HCT116 (cell line): ENCODE measurements at regions not wholly inside any gene's neighbourhood (a gene's known extent, or its start where the extent isn't known, plus 50 kb on each side); places are given as distances from the start of the nearest gene placed in this dataset.

Experiments
- ATAC-seq: fragments of 200-7000 bp; cut with Tn5 transposase; 2 replicates; pipeline ENCODE4 v1.9.1; 2020; ENCODE audit warnings: mild to moderate bottlenecking, moderate library complexity
- BruUV-seq: library from RNA; stranded (reverse); fragments of 400-500 nt; replicated peaks from 2 replicates; lab custom pipeline; 2021; lab: Mats Ljungman, UMichigan
- CTCF ChIA-PET: fragments of 300-600 bp; sonication (Branson Sonifier 250); formaldehyde crosslinking; loops from one replicate; lab custom pipeline; 2021; ENCODE audit warnings: antibody characterized with exemption; lab: Charles Lee
- POLR2A ChIA-PET: fragments of 300-600, 350-600 bp; sonication (Branson Sonifier 250); formaldehyde crosslinking; loops from one replicate; lab custom pipeline; 2021; ENCODE audit warnings: antibody characterized with exemption; lab: Charles Lee
- RAD21 ChIA-PET, 2 experiments: fragments of 300-600 bp; sonication (Branson Sonifier 250); formaldehyde crosslinking; loops; one replicate each; lab custom pipeline; 2023; ENCODE audit warnings: low total read pairs in 2 of 2; ENCODE audit not compliant: uncharacterized antibody in 2 of 2, unreplicated experiment in 2 of 2, low non-redundant PET in 1 of 2; lab: Charles Lee
- DNase-seq: peaks from one replicate; pipeline ENCODE4 v3.0.0-alpha.2; 2010; ENCODE audit warnings: low read depth, low spot score
- H2AFZ ChIP-seq: fragments of 200-600 bp; shearing (Covaris generic), sonication (generic); 2 replicates; pipeline ENCODE4 v1.6.1; 2017; ENCODE audit warnings: low read depth, mixed run types, mixed read lengths, antibody characterized with exemption, low read length; ENCODE audit not compliant: poor library complexity, severe bottlenecking
- H3K27ac ChIP-seq: 2 replicates; pipeline ENCODE4 v1.5.1; 2012; ENCODE audit warnings: low read depth, low read length
- H3K27me3 ChIP-seq: fragments of 200-600 bp; sonication (generic); 2 replicates; pipeline ENCODE4 v1.6.1; 2016; ENCODE audit warnings: mixed run types, low read length, mixed read lengths; ENCODE audit not compliant: insufficient read depth
- H3K36me3 ChIP-seq, 2 experiments: fragments of 200-500 bp in 1 of 2; fragments of 200-600 bp in 1 of 2; sonication (Bioruptor generic) in 1 of 2; sonication (generic) in 1 of 2; 2 replicates each; pipeline versions ENCODE4 v1.5.1 to v1.6.1; 2014 to 2016; ENCODE audit warnings: low read length in 2 of 2, inconsistent platforms in 1 of 2, mixed read lengths in 1 of 2, mixed run types in 1 of 2; ENCODE audit not compliant: insufficient read depth in 2 of 2, control insufficient read depth in 1 of 2
- H3K4me1 ChIP-seq, 2 experiments: fragments of 200-600 bp in 1 of 2; sonication (generic) in 1 of 2; 2 replicates each; pipeline versions ENCODE4 v1.5.1 to v1.6.1; 2012 to 2017; ENCODE audit warnings: low read length in 2 of 2, inconsistent platforms in 1 of 2, mild to moderate bottlenecking in 1 of 2, mixed read lengths in 1 of 2, mixed run types in 1 of 2, moderate library complexity in 1 of 2; ENCODE audit not compliant: insufficient read depth in 2 of 2, control insufficient read depth in 1 of 2
- H3K4me2 ChIP-seq: fragments of 200-600 bp; sonication (generic); 2 replicates; pipeline ENCODE4 v1.6.1; 2017; ENCODE audit warnings: mixed run types, low read length, mixed read lengths
- H3K4me3 ChIP-seq, 2 experiments: fragments of 200-600 bp in 1 of 2; sonication (generic) in 1 of 2; replicated peaks in 1 of 2; 2 replicates each; pipeline ENCODE4 v1.5.1; 2011 to 2016; ENCODE audit warnings: low read length in 2 of 2, control low read depth in 1 of 2, low read depth in 1 of 2, mild to moderate bottlenecking in 1 of 2, mixed read lengths in 1 of 2, mixed run types in 1 of 2
- H3K79me2 ChIP-seq: fragments of 200-600 bp; sonication (generic); 2 replicates; pipeline ENCODE4 v1.6.1; 2017; ENCODE audit warnings: mild to moderate bottlenecking, mixed run types, low read length, moderate library complexity, mixed read lengths; ENCODE audit not compliant: insufficient read depth
- H3K9ac ChIP-seq: fragments of 200-600 bp; sonication (generic); 2 replicates; pipeline ENCODE4 v1.6.1; 2016; ENCODE audit warnings: low read length, mixed read lengths
- H3K9me2 ChIP-seq: fragments of 200-600 bp; sonication (generic), shearing (Covaris generic); 2 replicates; pipeline ENCODE4 v1.6.1; 2017; ENCODE audit warnings: mixed run types, mild to moderate bottlenecking, moderate library complexity; ENCODE audit not compliant: insufficient read depth
- H3K9me3 ChIP-seq, 2 experiments: fragments of 200-500 bp in 1 of 2; fragments of 200-600 bp in 1 of 2; sonication (Bioruptor generic) in 1 of 2; sonication (generic) in 1 of 2; 2 replicates each; pipeline ENCODE4 v1.6.1; 2014 to 2017; ENCODE audit warnings: low read length in 2 of 2, mixed read lengths in 2 of 2, inconsistent platforms in 1 of 2, low read depth in 1 of 2, mild to moderate bottlenecking in 1 of 2, mixed run types in 1 of 2, moderate library complexity in 1 of 2; ENCODE audit not compliant: control insufficient read depth in 1 of 2, insufficient read depth in 1 of 2
- H4K20me1 ChIP-seq: fragments of 200-600 bp; sonication (generic), shearing (Covaris generic); 2 replicates; pipeline ENCODE4 v1.6.1; 2017; ENCODE audit warnings: mixed run types, mild to moderate bottlenecking, moderate library complexity; ENCODE audit not compliant: insufficient read depth
- CBX3 ChIP-seq: IDR thresholded peaks from 2 replicates; pipeline ENCODE4 v1.6.1; 2012; ENCODE audit warnings: low read depth
- CEBPB ChIP-seq: IDR thresholded peaks from 2 replicates; pipeline ENCODE4 v1.6.1; 2012; ENCODE audit warnings: low read depth
- EGR1 ChIP-seq: IDR thresholded peaks from 2 replicates; pipeline ENCODE4 v1.6.1; 2012; ENCODE audit warnings: low read depth
- EZH2phosphoT487 ChIP-seq: fragments of 200-600 bp; IDR thresholded peaks from 2 replicates; pipeline ENCODE4 v1.6.1; 2018; ENCODE audit warnings: antibody characterized with exemption, borderline replicate concordance
- FOSL1 ChIP-seq: IDR thresholded peaks from 2 replicates; pipeline ENCODE4 v1.6.1; 2012; ENCODE audit warnings: low read depth
- JUND ChIP-seq: IDR thresholded peaks from 2 replicates; pipeline ENCODE4 v1.6.1; 2012
- POLR2A ChIP-seq: IDR thresholded peaks from 2 replicates; pipeline ENCODE4 v1.7.0; 2011; ENCODE audit warnings: borderline replicate concordance; ENCODE audit not compliant: insufficient read depth, insufficient read length; ENCODE audit errors: extremely low read depth
- POLR2AphosphoS5 ChIP-seq: IDR thresholded peaks from 2 replicates; pipeline ENCODE4 v1.6.1; 2011; ENCODE audit warnings: mild to moderate bottlenecking, low read depth, low read length, moderate library complexity
- RAD21 ChIP-seq: IDR thresholded peaks from 2 replicates; pipeline ENCODE4 v1.6.1; 2012; ENCODE audit warnings: low read depth, mild to moderate bottlenecking
- SRF ChIP-seq: IDR thresholded peaks from 2 replicates; pipeline ENCODE4 v1.6.1; 2012; ENCODE audit warnings: low read depth
- TCF7L2 ChIP-seq: IDR thresholded peaks from 2 replicates; pipeline ENCODE4 v1.7.0; 2011; ENCODE audit warnings: borderline replicate concordance, inconsistent platforms; ENCODE audit not compliant: insufficient read depth, insufficient read length; ENCODE audit errors: extremely low read depth
- ZFX ChIP-seq: fragments of 450-650 bp; IDR thresholded peaks from 2 replicates; pipeline ENCODE4 v1.6.1; 2017
- ZNF274 ChIP-seq: fragments of 200-500 bp; sonication (Bioruptor generic); IDR thresholded peaks from 2 replicates; pipeline ENCODE4 v1.6.1; 2014; ENCODE audit warnings: mild to moderate bottlenecking, low read depth, low read length, inconsistent platforms
- intact Hi-C: fragments of 100-400 bp; cut with micrococcal nuclease; formaldehyde crosslinking; loops from 2 replicates; pipeline ENCODE4 v1.10.0; 2022
- TF ChIP-seq, protein P1 (sequence below): IDR thresholded peaks from 2 replicates; pipeline ENCODE4 v1.6.1; 2011; ENCODE audit warnings: mild to moderate bottlenecking, low read length, moderate library complexity; ENCODE audit not compliant: insufficient replicate concordance; ENCODE audit errors: extremely low read depth
- TF ChIP-seq, protein P2 (sequence below): IDR thresholded peaks from 2 replicates; pipeline ENCODE4 v1.6.1; 2012; ENCODE audit warnings: low read depth

- no TSS peak for BruUV-seq
- DNase-seq (no peak), ATAC-seq (no peak)
- Histone ChIP-seq H3K9ac (no peak overlapping the region), H3K79me2 (no peaks in the 10 kb centered on the region), H3K4me2 (no peak overlapping the region), H4K20me1 (no peaks in the 10 kb centered on the region), H3K4me3 (no peak overlapping the region), H3K4me1 (no peaks in the 10 kb centered on the region), H2AFZ (no peak overlapping the region), H3K9me3 (no peaks in the 10 kb centered on the region), H3K27me3 (no peaks in the 10 kb centered on the region), H3K36me3 (no peaks in the 10 kb centered on the region), H3K9me2 (no peaks in the 10 kb centered on the region)
- POLR2A ChIA-PET: no interaction called here
- CTCF ChIA-PET: interaction anchor here (1.6 kb wide), 1 partner anchor 13 kb away, joined by 5 read pairs; no protein-coding TSS in a partner anchor
- RAD21 ChIA-PET: no interaction called here
- TF ChIP-seq FOSL1 (no peak), CBX3 (no peak), POLR2AphosphoS5 (no peak), JUND (no peak), ZNF274 (no peak), ZFX (no peak), SRF (no peak), EGR1 (no peak), RAD21 (no peak), POLR2A (no peak), CEBPB (no peak), EZH2phosphoT487 (no peak), TCF7L2 (no peak)
- TF ChIP-seq, protein P1, sequence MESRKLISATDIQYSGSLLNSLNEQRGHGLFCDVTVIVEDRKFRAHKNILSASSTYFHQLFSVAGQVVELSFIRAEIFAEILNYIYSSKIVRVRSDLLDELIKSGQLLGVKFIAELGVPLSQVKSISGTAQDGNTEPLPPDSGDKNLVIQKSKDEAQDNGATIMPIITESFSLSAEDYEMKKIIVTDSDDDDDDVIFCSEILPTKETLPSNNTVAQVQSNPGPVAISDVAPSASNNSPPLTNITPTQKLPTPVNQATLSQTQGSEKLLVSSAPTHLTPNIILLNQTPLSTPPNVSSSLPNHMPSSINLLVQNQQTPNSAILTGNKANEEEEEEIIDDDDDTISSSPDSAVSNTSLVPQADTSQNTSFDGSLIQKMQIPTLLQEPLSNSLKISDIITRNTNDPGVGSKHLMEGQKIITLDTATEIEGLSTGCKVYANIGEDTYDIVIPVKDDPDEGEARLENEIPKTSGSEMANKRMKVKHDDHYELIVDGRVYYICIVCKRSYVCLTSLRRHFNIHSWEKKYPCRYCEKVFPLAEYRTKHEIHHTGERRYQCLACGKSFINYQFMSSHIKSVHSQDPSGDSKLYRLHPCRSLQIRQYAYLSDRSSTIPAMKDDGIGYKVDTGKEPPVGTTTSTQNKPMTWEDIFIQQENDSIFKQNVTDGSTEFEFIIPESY: no peak
- TF ChIP-seq, protein P2, sequence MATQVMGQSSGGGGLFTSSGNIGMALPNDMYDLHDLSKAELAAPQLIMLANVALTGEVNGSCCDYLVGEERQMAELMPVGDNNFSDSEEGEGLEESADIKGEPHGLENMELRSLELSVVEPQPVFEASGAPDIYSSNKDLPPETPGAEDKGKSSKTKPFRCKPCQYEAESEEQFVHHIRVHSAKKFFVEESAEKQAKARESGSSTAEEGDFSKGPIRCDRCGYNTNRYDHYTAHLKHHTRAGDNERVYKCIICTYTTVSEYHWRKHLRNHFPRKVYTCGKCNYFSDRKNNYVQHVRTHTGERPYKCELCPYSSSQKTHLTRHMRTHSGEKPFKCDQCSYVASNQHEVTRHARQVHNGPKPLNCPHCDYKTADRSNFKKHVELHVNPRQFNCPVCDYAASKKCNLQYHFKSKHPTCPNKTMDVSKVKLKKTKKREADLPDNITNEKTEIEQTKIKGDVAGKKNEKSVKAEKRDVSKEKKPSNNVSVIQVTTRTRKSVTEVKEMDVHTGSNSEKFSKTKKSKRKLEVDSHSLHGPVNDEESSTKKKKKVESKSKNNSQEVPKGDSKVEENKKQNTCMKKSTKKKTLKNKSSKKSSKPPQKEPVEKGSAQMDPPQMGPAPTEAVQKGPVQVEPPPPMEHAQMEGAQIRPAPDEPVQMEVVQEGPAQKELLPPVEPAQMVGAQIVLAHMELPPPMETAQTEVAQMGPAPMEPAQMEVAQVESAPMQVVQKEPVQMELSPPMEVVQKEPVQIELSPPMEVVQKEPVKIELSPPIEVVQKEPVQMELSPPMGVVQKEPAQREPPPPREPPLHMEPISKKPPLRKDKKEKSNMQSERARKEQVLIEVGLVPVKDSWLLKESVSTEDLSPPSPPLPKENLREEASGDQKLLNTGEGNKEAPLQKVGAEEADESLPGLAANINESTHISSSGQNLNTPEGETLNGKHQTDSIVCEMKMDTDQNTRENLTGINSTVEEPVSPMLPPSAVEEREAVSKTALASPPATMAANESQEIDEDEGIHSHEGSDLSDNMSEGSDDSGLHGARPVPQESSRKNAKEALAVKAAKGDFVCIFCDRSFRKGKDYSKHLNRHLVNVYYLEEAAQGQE: no peak
- TF ChIP-seq, all 23 proteins: peak for 0
- intact Hi-C loops: no loop called here
- no peak overlapping the region for H3K27ac ChIP-seq
Observed at GRCh38 chr14:94836849-94837248, 66.9 kb upstream of the GSC start.
